H4 (cell line): ENCODE measurements at regions not wholly inside any gene's neighbourhood (a gene's known extent, or its start where the extent isn't known, plus 50 kb on each side); places are given as distances from the start of the nearest gene placed in this dataset.

Experiments
- DNase-seq: peaks from one replicate; pipeline ENCODE4 v3.0.0-alpha.2; 2015; ENCODE audit warnings: low spot score

- peak; percentile 27 for DNase-seq
These were observed 183.5 kb downstream of the CBLN2 start for GRCh38 chr18:72360634-72361033.

- DNase-seq = peak; percentile 80
These were observed 201.2 kb downstream of the CBLN2 start for GRCh38 chr18:72342933-72343332.

- no peak for DNase-seq
These were observed 204.2 kb downstream of the CBLN2 start for GRCh38 chr18:72339976-72340375.

GRCh38 chr18:72336786-72337185 lies 207.4 kb downstream of the CBLN2 start:
- DNase-seq = no peak

GRCh38 chr18:72329533-72329932 lies 214.6 kb downstream of the CBLN2 start:
- DNase-seq = no peak

- DNase-seq = no peak
These were observed 218.8 kb downstream of the CBLN2 start for GRCh38 chr18:72325307-72325706.

- no peak for DNase-seq
These were observed 219.5 kb downstream of the CBLN2 start for GRCh38 chr18:72324677-72325076.

- no peak for DNase-seq
These were observed 227.6 kb downstream of the CBLN2 start for GRCh38 chr18:72316497-72316896.

- no peak for DNase-seq
These were observed 260.8 kb downstream of the CBLN2 start for GRCh38 chr18:72283148-72283925.

- no peak for DNase-seq
These were observed 271.1 kb downstream of the CBLN2 start for GRCh38 chr18:72273025-72273424.

GRCh38 chr18:72261590-72261989 lies 282.6 kb downstream of the CBLN2 start:
- no peak for DNase-seq

- no peak for DNase-seq
These were observed 298.1 kb downstream of the CBLN2 start for GRCh38 chr18:72246076-72246475.

- no peak for DNase-seq
These were observed 308.7 kb downstream of the CBLN2 start for GRCh38 chr18:72235422-72235821.

GRCh38 chr18:72233106-72233505 lies 311.0 kb downstream of the CBLN2 start:
- no peak for DNase-seq

GRCh38 chr18:72232644-72233043 lies 311.5 kb downstream of the CBLN2 start:
- DNase-seq = no peak

GRCh38 chr18:72225958-72226357 lies 318.2 kb downstream of the CBLN2 start:
- DNase-seq = no peak

GRCh38 chr18:72223733-72224132 lies 320.4 kb downstream of the CBLN2 start:
- DNase-seq = no peak

- no peak for DNase-seq
These were observed 335.0 kb downstream of the CBLN2 start for GRCh38 chr18:72208920-72209676.

- no peak for DNase-seq
These were observed 336.9 kb downstream of the CBLN2 start for GRCh38 chr18:72207280-72207679.

GRCh38 chr18:72206814-72207213 lies 337.3 kb downstream of the CBLN2 start:
- DNase-seq = no peak

GRCh38 chr18:72201032-72201431 lies 343.1 kb downstream of the CBLN2 start:
- no peak for DNase-seq

- DNase-seq = peak; percentile 49
These were observed 346.6 kb downstream of the CBLN2 start for GRCh38 chr18:72197591-72197990.

- DNase-seq = no peak
These were observed 350.1 kb downstream of the CBLN2 start for GRCh38 chr18:72194072-72194471.
